Transverse colon (tissue), 3 donors: ENCODE measurements at regions not wholly inside any gene's neighbourhood (a gene's known extent, or its start where the extent isn't known, plus 50 kb on each side); places are given as distances from the start of the nearest gene placed in this dataset.
"Not testable (repeated sequence)": the region's sequence is repeated elsewhere in the genome, so short reads cannot be mapped to it uniquely, and the experiment has no call there.

Experiments used
- EP300 ChIP-seq: sonication (generic); formaldehyde crosslinking; IDR thresholded peaks from one replicate; pipeline ENCODE4 v1.6.1; 2017; ENCODE audit warnings: antibody characterized with exemption, low read depth
- POLR2A ChIP-seq: fragments of 450-650 bp; IDR thresholded peaks from one replicate; pipeline ENCODE4 v1.6.1; 2016; ENCODE audit warnings: antibody characterized with exemption, mild to moderate bottlenecking, moderate library complexity
- TF ChIP-seq, protein P1 (sequence below), 5 experiments: fragments of 200-600 bp in 3 of 5; fragments of 450-650 bp in 2 of 5; sonication (generic) in 3 of 5; IDR thresholded peaks; 1 replicate in 2 of 5; 2 replicates in 3 of 5; pipeline ENCODE4 v1.5.1; 2016 to 2017; ENCODE audit warnings: antibody characterized with exemption in 5 of 5, inconsistent platforms in 3 of 5, mild to moderate bottlenecking in 2 of 5, moderate library complexity in 1 of 5

DNA sequence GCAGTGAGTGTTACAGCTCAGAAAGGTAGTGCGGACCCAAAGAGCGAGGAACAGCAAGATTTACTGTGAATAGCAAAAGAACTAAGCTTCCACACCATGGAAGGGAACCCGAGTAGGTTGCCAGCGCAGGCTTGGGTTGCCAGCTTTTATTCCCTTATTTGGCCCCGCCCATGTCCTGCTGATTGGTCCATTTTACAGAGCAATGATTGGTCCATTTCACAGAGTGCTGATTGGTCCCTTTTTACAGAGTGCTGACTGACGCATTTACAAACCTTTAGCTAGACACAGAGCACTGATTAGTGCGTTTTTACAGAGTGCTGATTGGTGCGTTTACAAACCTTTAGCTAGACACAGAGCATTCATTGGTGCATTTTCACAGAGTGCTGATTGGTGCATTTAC is 1030.7 kb downstream of the EPHA7 start:
- TF ChIP-seq, protein P1, sequence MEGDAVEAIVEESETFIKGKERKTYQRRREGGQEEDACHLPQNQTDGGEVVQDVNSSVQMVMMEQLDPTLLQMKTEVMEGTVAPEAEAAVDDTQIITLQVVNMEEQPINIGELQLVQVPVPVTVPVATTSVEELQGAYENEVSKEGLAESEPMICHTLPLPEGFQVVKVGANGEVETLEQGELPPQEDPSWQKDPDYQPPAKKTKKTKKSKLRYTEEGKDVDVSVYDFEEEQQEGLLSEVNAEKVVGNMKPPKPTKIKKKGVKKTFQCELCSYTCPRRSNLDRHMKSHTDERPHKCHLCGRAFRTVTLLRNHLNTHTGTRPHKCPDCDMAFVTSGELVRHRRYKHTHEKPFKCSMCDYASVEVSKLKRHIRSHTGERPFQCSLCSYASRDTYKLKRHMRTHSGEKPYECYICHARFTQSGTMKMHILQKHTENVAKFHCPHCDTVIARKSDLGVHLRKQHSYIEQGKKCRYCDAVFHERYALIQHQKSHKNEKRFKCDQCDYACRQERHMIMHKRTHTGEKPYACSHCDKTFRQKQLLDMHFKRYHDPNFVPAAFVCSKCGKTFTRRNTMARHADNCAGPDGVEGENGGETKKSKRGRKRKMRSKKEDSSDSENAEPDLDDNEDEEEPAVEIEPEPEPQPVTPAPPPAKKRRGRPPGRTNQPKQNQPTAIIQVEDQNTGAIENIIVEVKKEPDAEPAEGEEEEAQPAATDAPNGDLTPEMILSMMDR (IDR thresholded peaks at IDR 0.05) = not testable (repeated sequence)
- not testable (repeated sequence) for TF ChIP-seq POLR2A, EP300
